ENCODE measurements at regions not wholly inside any gene's neighbourhood (a gene's known extent, or its start where the extent isn't known, plus 50 kb on each side); places are given as distances from the start of the nearest gene placed in this dataset.

GRCh38 chr1:192475329-192475728, 100.2 kb upstream of the RGS1 start:
- no peak for TF ChIP-seq CTCF (IDR thresholded peaks at IDR 0.05)
- no peak for TF ChIP-seq POLR2A (IDR thresholded peaks at IDR 0.05)

All from esophagus squamous epithelium (tissue), 4 donors.